AG09319 (cell line): ENCODE measurements at regions not wholly inside any gene's neighbourhood (a gene's known extent, or its start where the extent isn't known, plus 50 kb on each side); places are given as distances from the start of the nearest gene placed in this dataset.

ENCODE experiments used
- DNase-seq: peaks from one replicate; pipeline ENCODE4 v3.0.0-alpha.2; 2010; ENCODE audit warnings: low read depth; ENCODE audit errors: extremely low read depth
- TF ChIP-seq, protein P1 (sequence below): IDR thresholded peaks from 2 replicates; pipeline ENCODE4 v1.5.1; 2011; ENCODE audit warnings: low read depth, mild to moderate bottlenecking, inconsistent platforms, low read length, moderate library complexity

GRCh38 chr9:90124961-90125360, 517.7 kb downstream of the DIRAS2 start:
- TF ChIP-seq, protein P1, sequence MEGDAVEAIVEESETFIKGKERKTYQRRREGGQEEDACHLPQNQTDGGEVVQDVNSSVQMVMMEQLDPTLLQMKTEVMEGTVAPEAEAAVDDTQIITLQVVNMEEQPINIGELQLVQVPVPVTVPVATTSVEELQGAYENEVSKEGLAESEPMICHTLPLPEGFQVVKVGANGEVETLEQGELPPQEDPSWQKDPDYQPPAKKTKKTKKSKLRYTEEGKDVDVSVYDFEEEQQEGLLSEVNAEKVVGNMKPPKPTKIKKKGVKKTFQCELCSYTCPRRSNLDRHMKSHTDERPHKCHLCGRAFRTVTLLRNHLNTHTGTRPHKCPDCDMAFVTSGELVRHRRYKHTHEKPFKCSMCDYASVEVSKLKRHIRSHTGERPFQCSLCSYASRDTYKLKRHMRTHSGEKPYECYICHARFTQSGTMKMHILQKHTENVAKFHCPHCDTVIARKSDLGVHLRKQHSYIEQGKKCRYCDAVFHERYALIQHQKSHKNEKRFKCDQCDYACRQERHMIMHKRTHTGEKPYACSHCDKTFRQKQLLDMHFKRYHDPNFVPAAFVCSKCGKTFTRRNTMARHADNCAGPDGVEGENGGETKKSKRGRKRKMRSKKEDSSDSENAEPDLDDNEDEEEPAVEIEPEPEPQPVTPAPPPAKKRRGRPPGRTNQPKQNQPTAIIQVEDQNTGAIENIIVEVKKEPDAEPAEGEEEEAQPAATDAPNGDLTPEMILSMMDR: no peak
- peak; percentile 7 for DNase-seq

GRCh38 chr9:90127923-90128322, 514.7 kb downstream of the DIRAS2 start:
- TF ChIP-seq, protein P1: no peak
- no peak for DNase-seq

GRCh38 chr9:90128587-90129190, 513.9 kb downstream of the DIRAS2 start:
- TF ChIP-seq, protein P1: no peak
- no peak for DNase-seq

- no peak for DNase-seq
- TF ChIP-seq, protein P1: no peak
Measured at GRCh38 chr9:90129446-90129845, 513.2 kb downstream of the DIRAS2 start.

GRCh38 chr9:90131568-90131967, 511.1 kb downstream of the DIRAS2 start:
- no peak for DNase-seq
- TF ChIP-seq, protein P1: no peak

GRCh38 chr9:90132866-90133265, 509.8 kb downstream of the DIRAS2 start:
- DNase-seq: no peak
- TF ChIP-seq, protein P1: no peak

DNA sequence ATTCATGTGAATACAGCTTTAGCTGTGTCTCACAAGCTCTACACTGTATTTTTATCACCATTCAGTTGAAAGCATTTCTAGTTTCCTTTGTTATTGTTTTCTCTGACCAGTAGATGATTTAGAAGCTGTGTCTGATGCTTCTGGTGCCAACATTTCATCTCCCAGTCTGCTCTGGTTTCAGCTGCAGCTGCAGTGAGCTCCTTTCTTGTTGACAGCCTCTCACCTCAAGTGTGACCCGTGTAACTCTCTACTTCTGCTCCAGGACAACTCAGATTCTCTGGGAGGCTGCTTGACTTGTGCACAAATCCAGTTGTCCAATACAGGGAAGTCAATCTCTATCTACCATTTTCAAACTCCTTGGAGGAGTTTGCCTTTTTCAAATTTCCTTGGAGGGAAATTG, 504.8 kb downstream of the DIRAS2 start:
- TF ChIP-seq, protein P1: no peak
- no peak for DNase-seq
